22Rv1 (cell line): ENCODE measurements at regions not wholly inside any gene's neighbourhood (a gene's known extent, or its start where the extent isn't known, plus 50 kb on each side); places are given as distances from the start of the nearest gene placed in this dataset.
"Not testable (repeated sequence)": the region's sequence is repeated elsewhere in the genome, so short reads cannot be mapped to it uniquely, and the experiment has no call there.

Source experiments
- H3K27ac ChIP-seq: fragments of 450-650 bp; 2 replicates; pipeline ENCODE4 v1.5.1; 2017
- CTCF ChIP-seq: fragments of 450-650 bp; IDR thresholded peaks from 2 replicates; pipeline ENCODE4 v1.5.1; 2017; ENCODE audit warnings: mild to moderate bottlenecking
- ZFX ChIP-seq: fragments of 450-650 bp; IDR thresholded peaks from 2 replicates; pipeline ENCODE4 v1.6.1; 2017; ENCODE audit warnings: antibody characterized with exemption, borderline replicate concordance

GRCh38 chr4:120005527-120005926, 61.1 kb downstream of the MAD2L1 start:
- TF ChIP-seq CTCF (no peak), ZFX (no peak)
- H3K27ac ChIP-seq, result no peak overlapping the region

- TF ChIP-seq CTCF, result no peak
- TF ChIP-seq ZFX, result no peak
- H3K27ac ChIP-seq, result no peak overlapping the region
Observed at GRCh38 chr4:120005076-120005475, 61.6 kb downstream of the MAD2L1 start.

DNA sequence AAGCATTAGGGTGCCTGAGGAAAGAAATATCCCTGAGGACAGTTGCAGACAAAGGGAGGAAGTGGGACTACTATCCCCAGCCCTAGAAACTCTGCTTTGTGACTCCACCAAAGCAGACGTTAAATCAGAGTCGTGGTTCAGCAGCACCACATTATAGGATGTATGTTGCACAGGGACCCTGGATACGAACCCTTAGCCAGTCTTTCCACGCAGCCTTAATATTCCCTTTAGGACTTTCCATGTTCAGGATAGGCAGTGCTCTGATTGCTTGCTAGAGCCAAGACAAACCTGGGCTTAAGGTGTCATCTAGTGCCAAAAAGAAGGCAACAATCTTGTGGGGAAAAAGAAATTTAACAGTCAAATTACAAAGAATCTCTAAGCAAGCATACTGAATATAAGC, 62.6 kb downstream of the MAD2L1 start:
- TF ChIP-seq CTCF (no peak), ZFX (no peak)

GRCh38 chr4:120003193-120003592, 63.5 kb downstream of the MAD2L1 start:
- no peak overlapping the region for H3K27ac ChIP-seq
- no peak for TF ChIP-seq CTCF
- no peak for TF ChIP-seq ZFX

More for the DNA sequence above, 62.6 kb downstream of the MAD2L1 start:
- H3K27ac ChIP-seq, result no peak overlapping the region

DNA sequence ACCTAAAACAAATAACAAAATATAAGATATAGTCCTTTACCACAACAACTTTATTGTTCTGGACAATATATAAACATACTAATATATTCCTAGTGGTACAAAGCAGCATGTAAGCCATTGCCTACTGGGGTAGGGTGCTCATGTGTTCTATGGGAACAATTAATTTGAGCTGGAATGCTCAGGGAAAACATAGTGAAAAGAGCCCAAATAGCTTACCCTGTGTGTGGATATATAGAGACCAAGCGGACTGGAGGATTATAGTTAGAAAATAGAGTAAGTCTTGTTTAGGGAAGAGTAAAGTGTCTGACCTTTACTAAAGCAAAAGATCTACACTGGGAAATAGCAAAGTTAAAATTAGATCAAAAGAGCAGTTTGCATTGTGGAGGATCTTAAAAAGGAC, 64.8 kb downstream of the MAD2L1 start:
- H3K27ac ChIP-seq, result no peak overlapping the region
- no peak for TF ChIP-seq ZFX
- TF ChIP-seq CTCF, result no peak

DNA sequence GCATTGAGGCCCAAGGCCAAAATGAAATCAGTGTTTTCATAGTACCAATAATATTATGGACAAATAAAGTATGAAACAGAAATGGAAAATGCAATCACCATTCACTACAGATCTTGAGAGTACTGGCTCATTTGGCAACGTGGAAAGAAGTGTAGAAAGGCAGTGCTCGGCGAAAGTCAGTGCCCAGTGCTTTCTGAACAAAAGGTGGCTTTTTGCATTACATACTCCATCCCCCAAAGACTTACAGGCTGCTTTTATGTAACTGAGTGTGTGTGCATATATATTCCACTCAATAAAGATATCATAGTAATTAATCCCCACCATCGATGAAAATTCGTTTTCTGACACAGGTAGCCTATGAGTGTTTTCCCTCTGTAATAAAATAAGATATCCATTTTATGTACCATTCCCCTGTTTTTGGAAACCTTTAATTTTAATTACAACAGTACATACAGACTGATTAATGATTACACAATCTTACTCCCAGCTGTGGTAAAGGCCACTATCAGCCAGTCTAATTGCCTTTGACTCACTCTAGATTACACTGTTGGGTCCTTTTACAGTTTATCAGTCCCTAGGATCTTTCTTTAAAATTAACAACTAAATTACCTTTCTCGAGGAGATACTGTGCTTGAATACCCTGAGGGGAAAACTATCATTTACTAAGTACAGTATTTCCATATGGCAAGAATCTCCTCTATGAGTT, 65.9 kb downstream of the MAD2L1 start:
- TF ChIP-seq ZFX (no peak), CTCF (no peak)

DNA sequence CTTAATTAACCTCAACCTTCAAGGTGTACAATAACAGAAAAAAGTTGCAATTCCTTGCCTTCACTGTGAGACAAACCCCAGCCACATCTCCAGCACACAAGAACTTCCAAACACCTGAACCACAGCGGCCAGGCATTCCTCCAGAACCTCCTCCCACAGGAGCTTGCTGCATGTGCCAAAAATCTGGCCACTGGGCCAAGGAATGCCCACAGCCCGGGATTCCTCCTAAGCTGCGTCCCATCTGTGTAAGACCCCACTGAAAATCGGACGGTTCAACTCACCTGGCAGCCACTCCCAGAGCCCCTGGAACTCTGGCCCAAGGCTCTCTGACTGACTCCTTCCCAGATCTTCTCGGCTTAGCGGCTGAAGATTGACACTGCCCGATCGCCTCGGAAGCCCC, 70.6 kb downstream of the MAD2L1 start:
- not testable (repeated sequence) for H3K27ac ChIP-seq

More for the DNA sequence above, 65.9 kb downstream of the MAD2L1 start:
- H3K27ac ChIP-seq, result no peak overlapping the region

GRCh38 chr4:119984996-119985395, 81.7 kb downstream of the MAD2L1 start:
- H3K27ac ChIP-seq, result no peak overlapping the region
- TF ChIP-seq CTCF (no peak), ZFX (no peak)
